B cell (primary cell): ENCODE measurements at regions not wholly inside any gene's neighbourhood (a gene's known extent, or its start where the extent isn't known, plus 50 kb on each side); places are given as distances from the start of the nearest gene placed in this dataset.

ENCODE experiments used
- ATAC-seq: fragments of 200-7000 bp; cut with Tn5 transposase; one replicate; pipeline ENCODE4 v1.10.0; 2021; ENCODE audit warnings: low read depth, mild to moderate bottlenecking, moderate number of reproducible peaks, moderate library complexity
- CTCF ChIA-PET: fragments of 350-600 bp; sonication (Branson Sonifier 250); formaldehyde crosslinking; loops from one replicate; lab custom pipeline; 2021; ENCODE audit warnings: antibody characterized with exemption, inconsistent platforms; lab: Charles Lee
- POLR2A ChIA-PET: fragments of 350-600 bp; sonication (Branson Sonifier 250); formaldehyde crosslinking; loops from one replicate; lab custom pipeline; 2021; ENCODE audit warnings: antibody characterized with exemption; lab: Charles Lee
- DNase-seq: peaks from one replicate; pipeline ENCODE4 v3.0.0; 2013
- H2AFZ ChIP-seq: 2 replicates; pipeline ENCODE4 v1.6.1; 2012; ENCODE audit warnings: mild to moderate bottlenecking, low read depth, low read length; ENCODE audit not compliant: insufficient read depth, poor library complexity, severe bottlenecking
- H3K27ac ChIP-seq, 2 donors: 1 replicate in 1 of 2; 2 replicates in 1 of 2; pipeline ENCODE4 v1.5.1; 2012 to 2013; ENCODE audit warnings: low read length in 2 of 2, mild to moderate bottlenecking in 2 of 2, moderate library complexity in 1 of 2
- H3K27me3 ChIP-seq, 4 experiments: fragments of 200-600 bp in 1 of 4; sonication (generic) in 1 of 4; replicated peaks in 1 of 4; 1 replicate in 2 of 4; 2 replicates in 2 of 4; pipeline versions ENCODE4 v1.6.1 to v1.7.0; 2013 to 2016; ENCODE audit warnings: low read length in 3 of 4, mild to moderate bottlenecking in 2 of 4, mixed read lengths in 1 of 4, moderate library complexity in 1 of 4; ENCODE audit not compliant: insufficient read depth in 4 of 4, control insufficient read depth in 3 of 4; ENCODE audit errors: control extremely low read depth in 1 of 4
- H3K36me3 ChIP-seq, 2 experiments: replicated peaks in 1 of 2; 1 replicate in 1 of 2; 2 replicates in 1 of 2; pipeline versions ENCODE4 v1.6.1 to v1.7.1; 2013; ENCODE audit warnings: low read length in 1 of 2; ENCODE audit not compliant: insufficient read depth in 2 of 2, control insufficient read depth in 1 of 2; ENCODE audit errors: control extremely low read depth in 1 of 2, extremely low read depth in 1 of 2
- H3K4me1 ChIP-seq, 2 donors: fragments of 200-600 bp in 1 of 2; sonication (generic) in 1 of 2; 1 replicate in 1 of 2; 2 replicates in 1 of 2; pipeline versions ENCODE4 v1.5.1 to v1.6.1; 2013 to 2017; ENCODE audit warnings: low read length in 2 of 2; ENCODE audit not compliant: control insufficient read depth in 2 of 2, insufficient read depth in 2 of 2
- H3K4me2 ChIP-seq: replicated peaks from 2 replicates; pipeline ENCODE3; 2012; ENCODE audit warnings: mild to moderate bottlenecking, low read depth, low read length; ENCODE audit not compliant: poor library complexity, severe bottlenecking
- H3K4me3 ChIP-seq, 5 experiments: fragments of 200-600 bp in 1 of 5; sonication (generic) in 1 of 5; 1 replicate in 3 of 5; 2 replicates in 2 of 5; pipeline versions ENCODE4 v1.5.1 to v1.7.0; 2011 to 2016; ENCODE audit warnings: low read length in 4 of 5, mild to moderate bottlenecking in 4 of 5, low read depth in 2 of 5, control low read depth in 1 of 5, moderate library complexity in 1 of 5; ENCODE audit not compliant: insufficient read depth in 1 of 5; ENCODE audit errors: control extremely low read depth in 1 of 5, extremely low read depth in 1 of 5
- H3K79me2 ChIP-seq: fragments of 200-600 bp; sonication (generic); one replicate; pipeline ENCODE4 v1.6.0; 2016; ENCODE audit warnings: low read length; ENCODE audit not compliant: control insufficient read depth, insufficient read depth
- H3K9ac ChIP-seq: fragments of 200-600 bp; sonication (generic); 2 replicates; pipeline ENCODE4 v1.6.1; 2017; ENCODE audit warnings: mild to moderate bottlenecking, low read length, moderate library complexity
- H3K9me3 ChIP-seq, 3 donors: one replicate each; pipeline versions ENCODE4 v1.6.1 to v1.7.1; 2013; ENCODE audit warnings: low read length in 2 of 3; ENCODE audit not compliant: control insufficient read depth in 2 of 3, insufficient read depth in 1 of 3; ENCODE audit errors: control extremely low read depth in 1 of 3
- H4K20me1 ChIP-seq: 2 replicates; pipeline ENCODE4 v1.6.0; 2012; ENCODE audit warnings: mild to moderate bottlenecking, low read length; ENCODE audit not compliant: insufficient read depth, control insufficient read depth, poor library complexity, severe bottlenecking
- H3K27ac Mint-ChIP-seq: one replicate; pipeline ENCODE4 v1.8.0; 2021; ENCODE audit warnings: mixed read lengths
- H3K27me3 Mint-ChIP-seq: one replicate; pipeline ENCODE4 v1.8.0; 2021; ENCODE audit warnings: mixed read lengths
- H3K4me1 Mint-ChIP-seq: one replicate; pipeline ENCODE4 v1.8.0; 2021; ENCODE audit warnings: mixed read lengths
- H3K4me3 Mint-ChIP-seq: one replicate; pipeline ENCODE4 v1.8.0; 2021; ENCODE audit warnings: mixed read lengths
- H3K9me3 Mint-ChIP-seq: one replicate; pipeline ENCODE4 v1.8.0; 2022; ENCODE audit warnings: mixed read lengths; ENCODE audit not compliant: insufficient read depth
- EZH2 ChIP-seq: IDR thresholded peaks from 2 replicates; pipeline ENCODE4 v1.6.1; 2012; ENCODE audit warnings: borderline replicate concordance, low read depth, mild to moderate bottlenecking, moderate library complexity, low read length; ENCODE audit not compliant: insufficient read depth, poor library complexity, severe bottlenecking
- WGBS: methylation state at CpG from one replicate; pipeline ENCODE4 v1.1.5; 2013; ENCODE audit warnings: missing lambda C conversion rate; ENCODE audit not compliant: insufficient coverage; 5-methylcytosine and 5-hydroxymethylcytosine counted together
- intact Hi-C: fragments of 100-400 bp; cut with micrococcal nuclease; formaldehyde crosslinking; loops from one replicate; pipeline ENCODE4 v1.10.0; 2022
- TF ChIP-seq, protein P1 (sequence below): fragments of 200-600 bp; IDR thresholded peaks from one replicate; pipeline ENCODE4 v1.8.0; 2022; ENCODE audit warnings: antibody characterized with exemption, mild to moderate bottlenecking

GRCh38 chr17:6352016-6352415 is 82.9 kb downstream of the AIPL1 start:
- H3K4me1 Mint-ChIP-seq = no peaks in the 10 kb centered on the region
- Histone ChIP-seq H3K4me2 (no peak overlapping the region), H3K4me3 (no peak overlapping the region), H3K36me3 (no peaks in the 10 kb centered on the region), H3K79me2 (no peaks in the 10 kb centered on the region), H3K4me1 (no peaks in the 10 kb centered on the region), H3K27me3 (peaks cover 0 to 9% (median 0%) of the 10 kb centered on the region in 4 experiments), H2AFZ (no peak overlapping the region), H4K20me1 (no peaks in the 10 kb centered on the region), H3K9ac (no peak overlapping the region), H3K9me3 (no peaks in the 10 kb centered on the region), H3K27ac (no peak overlapping the region)
- CTCF ChIA-PET = no interaction called here
- no peak for TF ChIP-seq EZH2
- TF ChIP-seq, protein P1, sequence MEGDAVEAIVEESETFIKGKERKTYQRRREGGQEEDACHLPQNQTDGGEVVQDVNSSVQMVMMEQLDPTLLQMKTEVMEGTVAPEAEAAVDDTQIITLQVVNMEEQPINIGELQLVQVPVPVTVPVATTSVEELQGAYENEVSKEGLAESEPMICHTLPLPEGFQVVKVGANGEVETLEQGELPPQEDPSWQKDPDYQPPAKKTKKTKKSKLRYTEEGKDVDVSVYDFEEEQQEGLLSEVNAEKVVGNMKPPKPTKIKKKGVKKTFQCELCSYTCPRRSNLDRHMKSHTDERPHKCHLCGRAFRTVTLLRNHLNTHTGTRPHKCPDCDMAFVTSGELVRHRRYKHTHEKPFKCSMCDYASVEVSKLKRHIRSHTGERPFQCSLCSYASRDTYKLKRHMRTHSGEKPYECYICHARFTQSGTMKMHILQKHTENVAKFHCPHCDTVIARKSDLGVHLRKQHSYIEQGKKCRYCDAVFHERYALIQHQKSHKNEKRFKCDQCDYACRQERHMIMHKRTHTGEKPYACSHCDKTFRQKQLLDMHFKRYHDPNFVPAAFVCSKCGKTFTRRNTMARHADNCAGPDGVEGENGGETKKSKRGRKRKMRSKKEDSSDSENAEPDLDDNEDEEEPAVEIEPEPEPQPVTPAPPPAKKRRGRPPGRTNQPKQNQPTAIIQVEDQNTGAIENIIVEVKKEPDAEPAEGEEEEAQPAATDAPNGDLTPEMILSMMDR = no peak
- ATAC-seq = no peak
- no peaks in the 10 kb centered on the region for H3K9me3 Mint-ChIP-seq
- peaks cover 29% of the 10 kb centered on the region for H3K27me3 Mint-ChIP-seq
- POLR2A ChIA-PET = no interaction called here
- no peak for DNase-seq
- no peak overlapping the region for H3K27ac Mint-ChIP-seq
- intact Hi-C loops = no loop called here
- WGBS = 100% methylated on average over 3 of the region's 3 CpGs
- no peak overlapping the region for H3K4me3 Mint-ChIP-seq

- WGBS = 89% methylated on average over 5 of the region's 5 CpGs
- Histone ChIP-seq H3K9ac (no peak overlapping the region), H4K20me1 (no peaks in the 10 kb centered on the region), H3K36me3 (no peaks in the 10 kb centered on the region), H2AFZ (no peak overlapping the region), H3K79me2 (no peaks in the 10 kb centered on the region), H3K9me3 (no peaks in the 10 kb centered on the region), H3K4me1 (no peaks in the 10 kb centered on the region), H3K4me2 (no peak overlapping the region), H3K27me3 (peaks cover 0 to 6% (median 0%) of the 10 kb centered on the region in 4 experiments), H3K27ac (no peak overlapping the region), H3K4me3 (no peak overlapping the region)
- Mint-ChIP-seq H3K9me3 (no peaks in the 10 kb centered on the region), H3K27me3 (peaks cover 25% of the 10 kb centered on the region), H3K4me3 (no peak overlapping the region), H3K4me1 (no peaks in the 10 kb centered on the region), H3K27ac (no peak overlapping the region)
- ChIA-PET POLR2A (no interaction called here), CTCF (no interaction called here)
- DNase-seq (no peak), ATAC-seq (no peak)
- intact Hi-C loops = no loop called here
- TF ChIP-seq EZH2 = no peak
- TF ChIP-seq, protein P1 = no peak
Measured at GRCh38 chr17:6350806-6351205, 84.1 kb downstream of the AIPL1 start.
